Thymus (tissue), 11 donors: ENCODE measurements at regions not wholly inside any gene's neighbourhood (a gene's known extent, or its start where the extent isn't known, plus 50 kb on each side); places are given as distances from the start of the nearest gene placed in this dataset.
"Not testable (repeated sequence)": the region's sequence is repeated elsewhere in the genome, so short reads cannot be mapped to it uniquely, and the experiment has no call there.

Source experiments
- DNase-seq, 9 donors: peaks; one replicate each; pipeline ENCODE4 v3.0.0-alpha.2; 2013; ENCODE audit warnings: low spot score in 9 of 9, low read depth in 6 of 9, missing footprints in 1 of 9
- H3K27ac ChIP-seq, 2 donors: one replicate each; pipeline ENCODE4 v1.5.1; 2013; ENCODE audit warnings: control low read depth in 1 of 2, low read depth in 1 of 2, low read length in 1 of 2, mild to moderate bottlenecking in 1 of 2, moderate library complexity in 1 of 2
- H3K27me3 ChIP-seq, 2 donors: one replicate each; pipeline ENCODE4 v1.5.1; 2013; ENCODE audit warnings: low read length in 1 of 2; ENCODE audit not compliant: control insufficient read depth in 2 of 2, insufficient read depth in 1 of 2
- H3K36me3 ChIP-seq, 2 donors: one replicate each; pipeline ENCODE4 v1.5.1; 2013; ENCODE audit warnings: low read length in 1 of 2, mild to moderate bottlenecking in 1 of 2, moderate library complexity in 1 of 2; ENCODE audit not compliant: control insufficient read depth in 2 of 2, insufficient read depth in 2 of 2
- H3K4me1 ChIP-seq, 2 donors: one replicate each; pipeline ENCODE4 v1.5.1; 2013; ENCODE audit warnings: low read length in 2 of 2; ENCODE audit not compliant: control insufficient read depth in 2 of 2, insufficient read depth in 2 of 2
- H3K4me3 ChIP-seq, 2 donors: one replicate each; pipeline ENCODE4 v1.5.1; 2013; ENCODE audit warnings: low read length in 2 of 2, control low read depth in 1 of 2, mild to moderate bottlenecking in 1 of 2
- H3K9me3 ChIP-seq, 2 donors: one replicate each; pipeline ENCODE4 v1.5.1; 2013; ENCODE audit warnings: low read length in 1 of 2, mild to moderate bottlenecking in 1 of 2; ENCODE audit not compliant: control insufficient read depth in 2 of 2, insufficient read depth in 1 of 2
- WGBS: extraction: QIAGEN DNeasy Blood & Tissue Kit; methylation state at CpG from one replicate; pipeline ENCODE4 v1.1.7; 2013; 5-methylcytosine and 5-hydroxymethylcytosine counted together
- donor health status: healthy.

GRCh38 chr4:33923469-33923868 is 2320.8 kb downstream of the ARAP2 start:
- no peaks in the 10 kb centered on the region for H3K9me3 ChIP-seq
- H3K36me3 ChIP-seq: no peaks in the 10 kb centered on the region
- 88% methylated on average over 1 of the region's 1 CpG for WGBS
- H3K27ac ChIP-seq: no peak overlapping the region
- no peak for DNase-seq
- no peaks in the 10 kb centered on the region for H3K27me3 ChIP-seq
- no peaks in the 10 kb centered on the region for H3K4me1 ChIP-seq
- H3K4me3 ChIP-seq: no peak overlapping the region

DNA sequence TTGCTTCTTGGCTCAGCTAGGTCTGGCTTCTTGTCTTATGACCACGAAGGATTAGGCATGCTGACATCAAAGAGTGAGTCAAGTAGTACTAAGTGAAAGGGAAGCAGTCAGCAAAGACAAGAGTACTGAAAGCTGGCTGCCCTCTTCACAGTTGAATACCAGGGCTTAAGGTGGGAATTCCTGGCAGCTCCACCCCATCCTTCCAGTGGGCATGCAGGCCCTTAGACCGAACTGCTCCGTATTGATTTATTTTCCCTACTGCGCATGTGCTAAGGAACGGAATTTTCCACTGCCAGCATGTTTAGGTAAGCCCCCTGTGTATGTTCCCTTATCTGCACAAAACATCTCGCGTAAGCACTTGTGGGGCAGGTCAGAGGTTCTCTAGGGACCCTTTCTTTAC is 2320.1 kb downstream of the ARAP2 start:
- Histone ChIP-seq H3K4me3 (no peak overlapping the region), H3K27ac (no peak overlapping the region), H3K27me3 (no peaks in the 10 kb centered on the region), H3K9me3 (no peaks in the 10 kb centered on the region), H3K4me1 (no peaks in the 10 kb centered on the region), H3K36me3 (no peaks in the 10 kb centered on the region)
- DNase-seq: no peak
- 82% methylated on average over 7 of the region's 7 CpGs for WGBS

DNA sequence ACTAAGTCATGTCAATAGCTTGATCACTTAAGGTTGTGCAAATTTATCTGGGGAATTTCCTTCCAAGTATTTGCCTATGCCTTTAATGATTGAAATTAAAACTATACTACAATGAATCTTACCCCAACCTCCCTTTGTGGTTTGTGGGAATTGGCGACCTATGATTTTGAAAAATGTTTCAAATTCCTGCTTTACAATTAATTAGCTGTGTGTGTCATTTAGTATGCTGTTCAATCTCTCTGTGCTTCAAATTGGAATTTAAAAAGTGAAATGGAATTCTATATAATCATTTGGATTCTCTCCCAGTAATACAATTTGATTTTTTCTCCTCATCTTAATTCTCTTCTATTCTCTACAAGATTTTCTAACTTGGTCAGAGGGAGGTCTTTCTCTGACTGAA is 2319.5 kb downstream of the ARAP2 start:
- Histone ChIP-seq H3K27me3 (no peaks in the 10 kb centered on the region), H3K4me1 (no peaks in the 10 kb centered on the region), H3K36me3 (no peaks in the 10 kb centered on the region), H3K9me3 (no peaks in the 10 kb centered on the region), H3K4me3 (no peak overlapping the region), H3K27ac (no peak overlapping the region)
- WGBS: 78% methylated on average over 1 of the region's 1 CpG
- no peak for DNase-seq

GRCh38 chr4:33930497-33930896 is 2313.8 kb downstream of the ARAP2 start:
- 75% methylated on average over 1 of the region's 1 CpG for WGBS

GRCh38 chr4:33931026-33931425 is 2313.3 kb downstream of the ARAP2 start:
- Histone ChIP-seq H3K36me3 (no peaks in the 10 kb centered on the region), H3K27me3 (no peaks in the 10 kb centered on the region), H3K4me1 (no peaks in the 10 kb centered on the region), H3K9me3 (no peaks in the 10 kb centered on the region), H3K27ac (no peak overlapping the region), H3K4me3 (no peak overlapping the region)
- DNase-seq: no peak
- 89% methylated on average over 2 of the region's 2 CpGs for WGBS

More at GRCh38 chr4:33930497-33930896, 2313.8 kb downstream of the ARAP2 start:
- Histone ChIP-seq H3K4me3 (no peak overlapping the region), H3K36me3 (no peaks in the 10 kb centered on the region), H3K4me1 (no peaks in the 10 kb centered on the region), H3K27me3 (no peaks in the 10 kb centered on the region), H3K9me3 (no peaks in the 10 kb centered on the region), H3K27ac (no peak overlapping the region)
- DNase-seq: no peak

DNA sequence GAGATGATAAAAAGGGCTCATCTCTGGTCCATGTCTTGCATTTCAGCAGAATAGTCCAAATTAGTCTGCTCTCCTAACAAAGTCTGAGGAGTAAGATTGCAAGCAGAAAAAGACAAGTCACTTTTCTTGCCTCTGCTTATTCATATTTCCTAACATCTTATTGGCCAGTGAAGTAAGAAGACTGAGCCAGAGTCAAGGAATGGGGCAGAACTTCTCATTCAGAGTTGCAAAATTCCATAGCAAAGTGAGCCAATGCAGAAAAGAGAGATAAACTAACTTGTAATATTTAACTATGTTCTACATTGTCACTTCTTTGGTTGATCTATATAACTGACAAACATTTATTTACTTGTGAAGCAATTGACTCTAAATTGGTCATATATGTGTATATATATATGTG is 2304.0 kb downstream of the ARAP2 start:
- Histone ChIP-seq H3K36me3 (no peaks in the 10 kb centered on the region), H3K27me3 (no peaks in the 10 kb centered on the region), H3K27ac (no peak overlapping the region), H3K4me3 (no peak overlapping the region), H3K4me1 (no peaks in the 10 kb centered on the region), H3K9me3 (no peaks in the 10 kb centered on the region)
- DNase-seq: no peak

GRCh38 chr4:33941854-33942253 is 2302.5 kb downstream of the ARAP2 start:
- 92% methylated on average over 1 of the region's 1 CpG for WGBS
- H3K9me3 ChIP-seq: no peaks in the 10 kb centered on the region
- H3K27me3 ChIP-seq: no peaks in the 10 kb centered on the region
- H3K4me1 ChIP-seq: no peaks in the 10 kb centered on the region
- no peak overlapping the region for H3K27ac ChIP-seq
- no peak overlapping the region for H3K4me3 ChIP-seq
- no peaks in the 10 kb centered on the region for H3K36me3 ChIP-seq
- no peak for DNase-seq

- H3K4me1 ChIP-seq: no peaks in the 10 kb centered on the region
- H3K36me3 ChIP-seq: no peaks in the 10 kb centered on the region
- H3K27me3 ChIP-seq: no peaks in the 10 kb centered on the region
- H3K4me3 ChIP-seq: no peak overlapping the region
- DNase-seq: no peak
- H3K27ac ChIP-seq: no peak overlapping the region
- H3K9me3 ChIP-seq: no peaks in the 10 kb centered on the region
Measured at GRCh38 chr4:33948921-33949320, 2295.4 kb downstream of the ARAP2 start.

GRCh38 chr4:33953848-33954247 is 2290.5 kb downstream of the ARAP2 start:
- not testable (repeated sequence) for H3K36me3 ChIP-seq, H3K27ac ChIP-seq, DNase-seq, H3K4me1 ChIP-seq, H3K27me3 ChIP-seq, H3K4me3 ChIP-seq
- 94% methylated on average over 4 of the region's 4 CpGs for WGBS
- H3K9me3 ChIP-seq: peaks cover 0 to 23% of the 10 kb centered on the region in 2 donors

DNA sequence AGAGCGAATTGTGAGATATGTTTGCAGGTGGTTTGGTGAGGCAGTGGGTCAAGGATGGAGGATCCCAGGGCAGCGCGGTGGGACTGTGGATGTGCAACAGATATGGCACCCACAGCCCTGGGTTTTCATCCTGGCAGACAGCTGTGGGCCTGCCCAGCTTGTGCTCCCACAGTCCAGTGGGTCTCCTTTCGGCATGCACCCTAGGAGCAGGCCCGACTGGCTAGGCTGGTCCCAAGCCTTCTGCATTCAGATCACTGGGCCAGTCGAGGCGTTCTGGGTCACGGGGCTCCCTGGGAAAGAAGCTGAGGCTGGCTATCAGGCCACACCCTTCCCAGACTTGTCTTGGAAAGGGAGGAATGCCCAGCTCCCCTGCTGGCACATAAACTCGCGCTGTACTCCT is 2289.6 kb downstream of the ARAP2 start:
- no peak for DNase-seq

More for the DNA sequence above, 2289.6 kb downstream of the ARAP2 start:
- peaks cover 0 to 23% of the 10 kb centered on the region in 2 donors for H3K9me3 ChIP-seq
- no peaks in the 10 kb centered on the region for H3K36me3 ChIP-seq
- WGBS: 96% methylated on average over 10 of the region's 10 CpGs
- H3K27ac ChIP-seq: no peak overlapping the region
- H3K27me3 ChIP-seq: no peaks in the 10 kb centered on the region
- H3K4me1 ChIP-seq: no peaks in the 10 kb centered on the region
- no peak overlapping the region for H3K4me3 ChIP-seq
